ENCODE measurements at regions not wholly inside any gene's neighbourhood (a gene's known extent, or its start where the extent isn't known, plus 50 kb on each side); places are given as distances from the start of the nearest gene placed in this dataset.

DNA sequence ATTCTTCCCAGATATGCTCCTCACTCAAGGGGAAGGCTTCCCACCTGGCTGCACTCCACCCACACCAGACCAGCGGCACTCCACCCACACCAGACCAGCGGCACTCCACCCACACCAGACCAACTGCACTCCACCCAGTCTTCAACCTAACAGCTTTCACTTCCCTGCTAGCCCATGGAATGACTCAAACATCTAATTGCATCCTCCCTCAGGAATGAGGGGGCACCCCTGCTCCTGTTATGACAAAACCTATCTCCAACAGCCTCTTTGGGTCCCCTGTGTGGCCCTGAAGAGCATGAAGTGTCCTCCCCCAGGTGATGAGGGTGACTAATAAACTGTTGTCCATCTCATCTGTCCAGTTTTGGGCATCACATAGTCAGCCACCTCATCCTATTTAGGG is 556.6 kb upstream of the TUSC1 start:
- TF ChIP-seq, protein P1, sequence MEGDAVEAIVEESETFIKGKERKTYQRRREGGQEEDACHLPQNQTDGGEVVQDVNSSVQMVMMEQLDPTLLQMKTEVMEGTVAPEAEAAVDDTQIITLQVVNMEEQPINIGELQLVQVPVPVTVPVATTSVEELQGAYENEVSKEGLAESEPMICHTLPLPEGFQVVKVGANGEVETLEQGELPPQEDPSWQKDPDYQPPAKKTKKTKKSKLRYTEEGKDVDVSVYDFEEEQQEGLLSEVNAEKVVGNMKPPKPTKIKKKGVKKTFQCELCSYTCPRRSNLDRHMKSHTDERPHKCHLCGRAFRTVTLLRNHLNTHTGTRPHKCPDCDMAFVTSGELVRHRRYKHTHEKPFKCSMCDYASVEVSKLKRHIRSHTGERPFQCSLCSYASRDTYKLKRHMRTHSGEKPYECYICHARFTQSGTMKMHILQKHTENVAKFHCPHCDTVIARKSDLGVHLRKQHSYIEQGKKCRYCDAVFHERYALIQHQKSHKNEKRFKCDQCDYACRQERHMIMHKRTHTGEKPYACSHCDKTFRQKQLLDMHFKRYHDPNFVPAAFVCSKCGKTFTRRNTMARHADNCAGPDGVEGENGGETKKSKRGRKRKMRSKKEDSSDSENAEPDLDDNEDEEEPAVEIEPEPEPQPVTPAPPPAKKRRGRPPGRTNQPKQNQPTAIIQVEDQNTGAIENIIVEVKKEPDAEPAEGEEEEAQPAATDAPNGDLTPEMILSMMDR (IDR thresholded peaks at IDR 0.05) = no peak
- ATAC-seq = no peak
- POLR2A ChIA-PET = no interaction called here
- no peak for DNase-seq
- intact Hi-C loops (cut with micrococcal nuclease) = no loop called here
- Mint-ChIP-seq H3K4me1 (ENCODE audit: low read depth) (no peaks in the 10 kb centered on the region), H3K9me3 (peaks cover 6% of the 10 kb centered on the region), H3K4me3 (no peak overlapping the region), H3K36me3 (ENCODE audit: low read depth) (no peaks in the 10 kb centered on the region), H3K27ac (no peak overlapping the region), H3K27me3 (no peaks in the 10 kb centered on the region)
- CTCF ChIA-PET = no interaction called here

DNA sequence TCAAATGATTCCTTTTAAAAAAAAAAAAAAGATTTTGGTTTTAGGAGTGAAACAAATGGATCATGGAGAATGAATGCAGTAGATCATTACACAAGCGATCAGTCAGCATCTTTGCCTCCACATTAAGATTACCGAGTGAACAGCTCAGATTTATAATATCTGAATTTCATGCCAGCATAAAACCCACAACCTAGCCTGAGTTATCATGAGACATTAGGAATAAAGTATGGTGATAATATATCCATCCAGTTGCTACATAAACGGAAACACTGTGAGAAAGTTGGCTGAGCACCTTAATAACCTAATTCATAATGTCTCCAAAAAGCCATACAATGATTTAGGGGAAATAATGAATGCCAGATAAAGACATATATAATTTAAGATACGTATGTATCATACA is 553.1 kb upstream of the TUSC1 start:
- ATAC-seq = no peak
- no peaks in the 10 kb centered on the region for H3K4me1 Mint-ChIP-seq (ENCODE audit: low read depth)
- H3K27ac Mint-ChIP-seq = no peak overlapping the region
- ChIA-PET POLR2A (no interaction called here), CTCF (no interaction called here)
- peaks cover 9% of the 10 kb centered on the region for H3K9me3 Mint-ChIP-seq
- no peaks in the 10 kb centered on the region for H3K36me3 Mint-ChIP-seq (ENCODE audit: low read depth)
- TF ChIP-seq, protein P1 (IDR thresholded peaks at IDR 0.05) = no peak
- no peak overlapping the region for H3K4me3 Mint-ChIP-seq
- DNase-seq = no peak
- H3K27me3 Mint-ChIP-seq = no peaks in the 10 kb centered on the region
- intact Hi-C loops (cut with micrococcal nuclease) = no loop called here

DNA sequence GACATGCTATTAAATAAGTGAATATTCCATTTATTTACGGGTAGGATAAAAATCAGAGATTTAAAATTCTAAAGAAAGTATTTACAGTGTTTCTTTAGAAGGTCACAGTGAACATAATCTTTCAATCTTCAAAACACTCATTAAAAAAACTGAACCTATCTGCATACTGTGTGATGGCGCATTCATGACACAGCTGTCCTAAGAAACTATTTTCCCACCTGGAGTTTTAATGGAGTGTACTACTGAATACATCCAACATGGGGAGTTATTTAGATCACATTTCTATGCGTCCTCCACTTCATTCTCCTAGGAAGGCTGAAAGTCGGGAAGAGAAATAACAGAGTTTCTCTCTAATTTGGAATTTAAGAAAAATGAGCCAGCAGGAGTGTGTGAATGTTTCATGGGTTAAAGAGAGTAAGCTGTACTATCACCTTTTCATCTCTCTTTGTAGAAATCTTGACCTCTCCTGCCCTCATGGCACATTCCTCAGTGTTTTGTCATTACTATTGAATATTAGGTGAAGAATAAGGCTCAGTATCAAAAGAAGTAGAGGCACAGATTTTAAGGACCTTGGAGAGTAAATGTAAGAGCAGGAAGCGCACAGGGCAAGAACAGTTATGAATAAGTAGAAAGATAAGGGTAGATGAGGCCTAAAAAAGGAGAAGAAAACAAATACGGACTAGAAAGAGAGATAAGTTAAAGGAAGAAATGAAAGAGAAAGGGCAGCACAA is 551.2 kb upstream of the TUSC1 start:
- DNase-seq (no peak), ATAC-seq (no peak)
- TF ChIP-seq, protein P1 (IDR thresholded peaks at IDR 0.05) = no peak
- H3K27me3 Mint-ChIP-seq = no peaks in the 10 kb centered on the region
- POLR2A ChIA-PET = no interaction called here
- H3K9me3 Mint-ChIP-seq = peaks cover 4% of the 10 kb centered on the region
- H3K36me3 Mint-ChIP-seq (ENCODE audit: low read depth) = no peaks in the 10 kb centered on the region
- H3K4me1 Mint-ChIP-seq (ENCODE audit: low read depth) = no peaks in the 10 kb centered on the region
- no peak overlapping the region for H3K4me3 Mint-ChIP-seq
- CTCF ChIA-PET = no interaction called here
- intact Hi-C loops (cut with micrococcal nuclease) = no loop called here
- no peak overlapping the region for H3K27ac Mint-ChIP-seq

DNA sequence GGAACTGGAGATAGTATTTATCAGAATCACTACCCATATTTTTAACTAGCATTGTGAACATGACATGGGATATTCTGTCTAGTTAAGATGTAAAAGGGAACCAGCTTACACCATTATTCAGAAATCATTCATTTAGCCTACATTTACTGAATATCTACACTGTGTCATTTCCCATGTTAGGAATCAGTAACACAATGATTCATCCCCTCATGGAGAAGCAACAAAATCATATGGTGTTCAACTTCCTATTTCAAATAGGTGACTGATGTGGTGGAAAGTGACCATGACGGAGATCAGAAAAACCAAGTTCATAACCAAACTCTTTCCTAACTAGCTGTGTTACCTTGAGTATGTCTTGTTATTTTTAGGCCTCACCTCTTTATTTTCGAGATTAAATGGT is 550.0 kb upstream of the TUSC1 start:
- no peak overlapping the region for H3K4me3 Mint-ChIP-seq
- no peaks in the 10 kb centered on the region for H3K27me3 Mint-ChIP-seq
- ChIA-PET CTCF (no interaction called here), POLR2A (no interaction called here)
- no peaks in the 10 kb centered on the region for H3K4me1 Mint-ChIP-seq (ENCODE audit: low read depth)
- TF ChIP-seq, protein P1 (IDR thresholded peaks at IDR 0.05) = no peak
- no peaks in the 10 kb centered on the region for H3K36me3 Mint-ChIP-seq (ENCODE audit: low read depth)
- intact Hi-C loops (cut with micrococcal nuclease) = no loop called here
- H3K27ac Mint-ChIP-seq = no peak overlapping the region
- H3K9me3 Mint-ChIP-seq = peaks cover 3% of the 10 kb centered on the region
- DNase-seq (no peak), ATAC-seq (no peak)

DNA sequence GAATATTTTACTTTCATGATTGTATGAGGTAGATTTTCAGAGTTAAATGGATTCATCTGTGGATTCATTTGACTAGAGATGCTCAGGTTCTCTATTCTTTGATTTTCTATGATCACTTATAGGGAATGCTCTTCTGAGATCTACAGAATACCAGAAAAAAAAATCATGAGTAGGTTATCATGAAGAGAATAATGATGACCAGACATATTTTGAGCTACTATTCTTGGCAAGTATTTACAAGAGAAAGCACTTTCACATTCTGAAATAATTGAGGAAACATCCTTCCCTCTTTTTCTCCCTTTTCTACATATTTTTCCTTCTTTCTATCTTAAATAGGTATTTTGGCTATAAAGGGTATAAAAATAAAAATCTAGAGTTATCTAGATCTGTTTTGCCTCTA is 543.0 kb upstream of the TUSC1 start:
- CTCF ChIA-PET = no interaction called here
- H3K4me3 Mint-ChIP-seq = no peak overlapping the region
- TF ChIP-seq, protein P1 (IDR thresholded peaks at IDR 0.05) = no peak
- DNase-seq (no peak), ATAC-seq (no peak)
- no peak overlapping the region for H3K27ac Mint-ChIP-seq
- no peaks in the 10 kb centered on the region for H3K4me1 Mint-ChIP-seq (ENCODE audit: low read depth)
- peaks cover 8% of the 10 kb centered on the region for H3K9me3 Mint-ChIP-seq
- no peaks in the 10 kb centered on the region for H3K27me3 Mint-ChIP-seq
- POLR2A ChIA-PET = no interaction called here
- intact Hi-C loops (cut with micrococcal nuclease) = no loop called here
- no peaks in the 10 kb centered on the region for H3K36me3 Mint-ChIP-seq (ENCODE audit: low read depth)
